Caco-2 (cell line): ENCODE measurements at regions not wholly inside any gene's neighbourhood (a gene's known extent, or its start where the extent isn't known, plus 50 kb on each side); places are given as distances from the start of the nearest gene placed in this dataset.

Source experiments
- BruUV-seq: library from RNA; stranded (reverse); fragments of 400-500 nt; replicated peaks from 2 replicates; lab custom pipeline; 2021; lab: Mats Ljungman, UMichigan
- CTCF ChIA-PET: fragments of 300-600 bp; sonication (Branson Sonifier 250); formaldehyde crosslinking; loops from one replicate; lab custom pipeline; 2022; ENCODE audit warnings: antibody characterized with exemption; lab: Charles Lee
- POLR2A ChIA-PET: fragments of 300-600 bp; sonication (Branson Sonifier 250); formaldehyde crosslinking; loops from one replicate; lab custom pipeline; 2022; ENCODE audit warnings: antibody characterized with exemption; lab: Charles Lee
- DNase-seq, 2 experiments: peaks; one replicate each; pipeline versions ENCODE4 v3.0.0 to v3.0.0-alpha.2; 2020 to 2022
- H3K27me3 ChIP-seq: replicated peaks from 2 replicates; pipeline ENCODE4 v1.6.0; 2011; ENCODE audit warnings: low read length; ENCODE audit not compliant: control insufficient read depth, insufficient read depth
- H3K36me3 ChIP-seq: 2 replicates; pipeline ENCODE4 v1.5.1; 2011; ENCODE audit warnings: low read length; ENCODE audit not compliant: control insufficient read depth, insufficient read depth
- H3K4me1 ChIP-seq: fragments of 250-450 bp; sonication (Bioruptor Pico); 2 replicates; pipeline ENCODE4 v1.5.1; 2020; ENCODE audit warnings: mild to moderate bottlenecking
- H3K4me3 ChIP-seq: 2 replicates; pipeline ENCODE4 v1.5.1; 2011; ENCODE audit warnings: low read depth, mild to moderate bottlenecking, control low read depth, low read length
- H3K9me3 ChIP-seq: fragments of 250-450 bp; sonication (Bioruptor Pico); 2 replicates; pipeline ENCODE4 v1.5.1; 2020; ENCODE audit warnings: mild to moderate bottlenecking, moderate library complexity
- H3K27ac Mint-ChIP-seq: one replicate; pipeline ENCODE4 v1.8.0; 2022; ENCODE audit warnings: mixed read lengths; ENCODE audit not compliant: unreplicated experiment
- H3K27me3 Mint-ChIP-seq: one replicate; pipeline ENCODE4 v1.8.0; 2022; ENCODE audit warnings: mixed read lengths; ENCODE audit not compliant: insufficient read depth, unreplicated experiment
- H3K36me3 Mint-ChIP-seq: one replicate; pipeline ENCODE4 v1.8.0; 2022; ENCODE audit warnings: mild to moderate bottlenecking, mixed read lengths; ENCODE audit not compliant: insufficient read depth, unreplicated experiment
- H3K4me1 Mint-ChIP-seq: one replicate; pipeline ENCODE4 v1.8.0; 2022; ENCODE audit warnings: low read depth, mixed read lengths; ENCODE audit not compliant: unreplicated experiment
- H3K4me3 Mint-ChIP-seq: one replicate; pipeline ENCODE4 v1.8.0; 2022; ENCODE audit warnings: mild to moderate bottlenecking, moderate library complexity, mixed read lengths; ENCODE audit not compliant: unreplicated experiment
- H3K9me3 Mint-ChIP-seq: one replicate; pipeline ENCODE4 v1.8.0; 2022; ENCODE audit warnings: mixed read lengths; ENCODE audit not compliant: unreplicated experiment
- CTCF ChIP-seq, 2 experiments: fragments of 200-600 bp in 1 of 2; IDR thresholded peaks; 1 replicate in 1 of 2; 2 replicates in 1 of 2; pipeline versions ENCODE4 v1.5.1 to v1.8.0; 2011 to 2022; ENCODE audit warnings: antibody characterized with exemption in 1 of 2, control low read depth in 1 of 2, inconsistent platforms in 1 of 2, low read depth in 1 of 2, low read length in 1 of 2, mild to moderate bottlenecking in 1 of 2, moderate library complexity in 1 of 2; ENCODE audit not compliant: insufficient read depth in 1 of 2, severe bottlenecking in 1 of 2, unreplicated experiment in 1 of 2
- intact Hi-C: fragments of 100-400 bp; cut with micrococcal nuclease; formaldehyde crosslinking; loops from one replicate; pipeline ENCODE4 v1.10.0; 2022; ENCODE audit not compliant: unreplicated experiment

- Mint-ChIP-seq H3K4me3 (no peak overlapping the region), H3K36me3 (no peaks in the 10 kb centered on the region), H3K4me1 (peaks cover 7% of the 10 kb centered on the region), H3K27me3 (peaks cover 10% of the 10 kb centered on the region), H3K9me3 (peaks cover 10% of the 10 kb centered on the region), H3K27ac (no peak overlapping the region)
- Histone ChIP-seq H3K9me3 (peaks cover 2% of the 10 kb centered on the region; the same call in 1 of the 2 replicates), H3K36me3 (no peaks in the 10 kb centered on the region), H3K4me3 (no peak overlapping the region), H3K4me1 (peaks cover 6% of the 10 kb centered on the region; the same call in 1 of the 2 replicates), H3K27me3 (no peaks in the 10 kb centered on the region)
- ChIA-PET POLR2A (no interaction called here), CTCF (no interaction called here)
- DNase-seq: no peak
- no TSS peak for BruUV-seq
- intact Hi-C loops: no loop called here
- TF ChIP-seq CTCF (IDR thresholded peaks at IDR 0.05; ENCODE audit: insufficient read depth in 1 of 2, low read depth in 1 of 2, low read length in 1 of 2, severe bottlenecking in 1 of 2, unreplicated experiment in 1 of 2): no peak
Observed at GRCh38 chr9:113694912-113695311, 181.2 kb upstream of the ZNF618 start.

DNA sequence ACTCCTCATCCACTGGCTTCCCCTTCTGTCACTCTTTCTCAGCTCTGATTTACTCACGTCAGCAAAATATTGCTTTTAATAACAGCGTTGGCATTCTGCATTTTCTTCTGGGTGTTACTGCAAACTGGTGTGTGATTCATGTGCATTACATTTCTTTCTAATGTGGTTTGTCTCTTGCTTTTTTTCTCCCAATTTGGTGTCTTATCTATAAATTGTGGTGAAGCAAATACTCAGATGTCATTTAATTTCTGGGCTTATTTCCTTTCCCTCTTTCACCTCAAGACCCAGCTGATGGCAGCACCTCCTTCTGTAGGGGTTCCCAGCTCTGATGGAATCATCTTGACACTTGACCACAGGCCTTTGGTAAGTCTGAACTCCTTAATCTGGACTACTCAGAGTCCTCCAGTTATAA lies 180.7 kb upstream of the ZNF618 start:
- H3K27me3 ChIP-seq: no peaks in the 10 kb centered on the region
- Mint-ChIP-seq H3K9me3 (peaks cover 10% of the 10 kb centered on the region), H3K4me3 (no peak overlapping the region), H3K27ac (no peak overlapping the region), H3K4me1 (peaks cover 7% of the 10 kb centered on the region), H3K36me3 (no peaks in the 10 kb centered on the region), H3K27me3 (peaks cover 10% of the 10 kb centered on the region)
- no peak overlapping the region for H3K4me3 ChIP-seq
- DNase-seq: no peak
- peaks cover 6% of the 10 kb centered on the region; the same call in 1 of the 2 replicates for H3K4me1 ChIP-seq
- H3K9me3 ChIP-seq: peaks cover 2% of the 10 kb centered on the region; the same call in 1 of the 2 replicates
- TF ChIP-seq CTCF (IDR thresholded peaks at IDR 0.05; ENCODE audit: insufficient read depth in 1 of 2, low read depth in 1 of 2, low read length in 1 of 2, severe bottlenecking in 1 of 2, unreplicated experiment in 1 of 2): no peak
- intact Hi-C loops: no loop called here
- no peaks in the 10 kb centered on the region for H3K36me3 ChIP-seq
- POLR2A ChIA-PET: no interaction called here
- BruUV-seq: no TSS peak
- CTCF ChIA-PET: no interaction called here

DNA sequence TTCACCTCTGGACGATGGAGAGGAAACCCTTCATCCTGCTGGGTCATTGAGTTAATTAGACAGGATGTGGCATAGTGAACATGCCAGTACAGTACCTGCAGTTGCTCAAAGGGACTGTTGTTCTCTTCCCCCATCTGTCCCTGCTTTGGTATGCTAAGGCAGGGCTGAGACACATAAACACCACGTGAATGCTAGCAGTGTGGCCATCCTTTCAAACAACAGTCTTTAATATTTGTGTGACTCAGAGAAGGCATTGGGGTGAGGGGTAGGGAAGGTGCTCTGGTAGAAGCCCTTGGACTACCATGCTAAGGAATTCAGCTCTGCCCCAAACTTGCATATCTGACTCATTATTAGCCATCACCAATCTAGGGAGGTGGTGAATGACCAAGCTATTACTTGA lies 180.2 kb upstream of the ZNF618 start:
- no peak overlapping the region for H3K27ac Mint-ChIP-seq
- Histone ChIP-seq H3K9me3 (peaks cover 2% of the 10 kb centered on the region; the same call in 1 of the 2 replicates), H3K36me3 (no peaks in the 10 kb centered on the region), H3K27me3 (no peaks in the 10 kb centered on the region), H3K4me1 (peaks cover 6% of the 10 kb centered on the region; the same call in 1 of the 2 replicates), H3K4me3 (no peak overlapping the region)
- peaks cover 10% of the 10 kb centered on the region for H3K9me3 Mint-ChIP-seq
- H3K4me3 Mint-ChIP-seq: no peak overlapping the region
- ChIA-PET CTCF (no interaction called here), POLR2A (no interaction called here)
- no peaks in the 10 kb centered on the region for H3K36me3 Mint-ChIP-seq
- intact Hi-C loops: no loop called here
- DNase-seq: no peak
- peaks cover 7% of the 10 kb centered on the region for H3K4me1 Mint-ChIP-seq
- TF ChIP-seq CTCF (IDR thresholded peaks at IDR 0.05; ENCODE audit: insufficient read depth in 1 of 2, low read depth in 1 of 2, low read length in 1 of 2, severe bottlenecking in 1 of 2, unreplicated experiment in 1 of 2): no peak
- BruUV-seq: no TSS peak
- peaks cover 10% of the 10 kb centered on the region for H3K27me3 Mint-ChIP-seq
